Endothelial cell of umbilical vein (primary cell): ENCODE measurements at regions not wholly inside any gene's neighbourhood (a gene's known extent, or its start where the extent isn't known, plus 50 kb on each side); places are given as distances from the start of the nearest gene placed in this dataset.

Source experiments
- CTCF ChIP-seq, 2 donors: IDR thresholded peaks; 1 replicate in 1 of 2; 2 replicates in 1 of 2; pipeline ENCODE4 v1.5.1; 2011; ENCODE audit warnings: low read length in 2 of 2, mild to moderate bottlenecking in 2 of 2, moderate library complexity in 2 of 2, control low read depth in 1 of 2, inconsistent platforms in 1 of 2, low read depth in 1 of 2; ENCODE audit not compliant: insufficient read depth in 1 of 2; ENCODE audit errors: extremely low read depth in 1 of 2
- EZH2 ChIP-seq: IDR thresholded peaks from 2 replicates; pipeline ENCODE4 v1.6.1; 2012; ENCODE audit warnings: borderline replicate concordance, low read depth, mild to moderate bottlenecking, moderate library complexity, low read length, inconsistent platforms; ENCODE audit not compliant: severe bottlenecking
- JUN ChIP-seq: IDR thresholded peaks from 2 replicates; pipeline ENCODE4 v1.6.1; 2011; ENCODE audit warnings: borderline replicate concordance, low read depth; ENCODE audit not compliant: insufficient read length, insufficient read depth
- POLR2A ChIP-seq: IDR thresholded peaks from 2 replicates; pipeline ENCODE4 v1.6.1; 2012; ENCODE audit warnings: low read depth, mild to moderate bottlenecking, control low read depth, low read length
- POLR2AphosphoS5 ChIP-seq: IDR thresholded peaks from 2 replicates; pipeline ENCODE4 v1.6.1; 2012; ENCODE audit warnings: low read depth, mild to moderate bottlenecking, control low read depth, low read length, moderate library complexity; ENCODE audit not compliant: insufficient read depth
- TF ChIP-seq, protein P1 (sequence below): IDR thresholded peaks from 2 replicates; pipeline ENCODE4 v1.6.1; 2011; ENCODE audit not compliant: insufficient read depth, insufficient read length

GRCh38 chr20:48159145-48160008 is 374.1 kb upstream of the SULF2 start:
- TF ChIP-seq CTCF (IDR thresholded peaks at IDR 0.05; ENCODE audit: extremely low read depth in 1 of 2, insufficient read depth in 1 of 2, low read depth in 1 of 2, low read length in 2 of 2) (no peak), EZH2 (no peak), POLR2A (no peak), POLR2AphosphoS5 (no peak), JUN (no peak)
- TF ChIP-seq, protein P1, sequence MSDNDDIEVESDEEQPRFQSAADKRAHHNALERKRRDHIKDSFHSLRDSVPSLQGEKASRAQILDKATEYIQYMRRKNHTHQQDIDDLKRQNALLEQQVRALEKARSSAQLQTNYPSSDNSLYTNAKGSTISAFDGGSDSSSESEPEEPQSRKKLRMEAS, result no peak
